ENCODE measurements at regions not wholly inside any gene's neighbourhood (a gene's known extent, or its start where the extent isn't known, plus 50 kb on each side); places are given as distances from the start of the nearest gene placed in this dataset.

GRCh38 chr12:89927226-89927698 lies 218.6 kb upstream of the ATP2B1 start:
- TF ChIP-seq CTCF (conservative IDR thresholded peaks at IDR 0.05 in 1 of 2, IDR thresholded peaks at IDR 0.05 in 1 of 2; ENCODE audit: extremely low read depth in 1 of 2, insufficient read depth in 1 of 2, low read depth in 1 of 2, low read length in 2 of 2) = no peak
- TF ChIP-seq EZH2 (IDR thresholded peaks at IDR 0.05; ENCODE audit: borderline replicate concordance, low read length) = no peak
